Gastrocnemius medialis (tissue), 4 donors: ENCODE measurements at regions not wholly inside any gene's neighbourhood (a gene's known extent, or its start where the extent isn't known, plus 50 kb on each side); places are given as distances from the start of the nearest gene placed in this dataset.

Experiments used
- ATAC-seq, 2 donors: fragments of 150-250 bp; one replicate each; pipeline ENCODE4 v1.9.1; 2016
- DNase-seq, 2 donors: peaks; one replicate each; pipeline ENCODE4 v3.0.0-alpha.2; 2019
- H3K27ac ChIP-seq, 4 donors: fragments of 200-600 bp; sonication (generic); 1 replicate in 1 of 4; 2 replicates in 3 of 4; pipeline ENCODE4 v1.5.1; 2016 to 2018; ENCODE audit warnings: mild to moderate bottlenecking in 2 of 4, moderate library complexity in 1 of 4
- H3K27me3 ChIP-seq, 3 donors: fragments of 200-600 bp; sonication (generic) in 2 of 3; 1 replicate in 1 of 3; 2 replicates in 2 of 3; pipeline versions ENCODE4 v1.5.1 to v1.6.0; 2016 to 2019; ENCODE audit warnings: mild to moderate bottlenecking in 1 of 3, moderate library complexity in 1 of 3
- H3K36me3 ChIP-seq, 2 donors: fragments of 200-600 bp; sonication (generic) in 1 of 2; one replicate each; pipeline ENCODE4 v1.5.1; 2017 to 2018
- H3K4me1 ChIP-seq, 2 donors: fragments of 200-600 bp; sonication (generic) in 1 of 2; one replicate each; pipeline ENCODE4 v1.5.1; 2016 to 2017; ENCODE audit warnings: mild to moderate bottlenecking in 2 of 2
- H3K4me3 ChIP-seq, 4 donors: fragments of 200-600 bp; sonication (generic) in 3 of 4; 1 replicate in 1 of 4; 2 replicates in 3 of 4; pipeline ENCODE4 v1.5.1; 2016 to 2019; ENCODE audit warnings: mild to moderate bottlenecking in 2 of 4
- H3K9me3 ChIP-seq, 3 donors: fragments of 200-600 bp; sonication (generic) in 2 of 3; 1 replicate in 1 of 3; 2 replicates in 2 of 3; pipeline ENCODE4 v1.5.1; 2016 to 2019
- CTCF ChIP-seq, 5 experiments: fragments of 450-650 bp in 3 of 5; fragments of 200-600 bp in 2 of 5; sonication (generic) in 2 of 5; IDR thresholded peaks in 4 of 5; conservative IDR thresholded peaks in 1 of 5; 1 replicate in 4 of 5; 2 replicates in 1 of 5; pipeline ENCODE4 v1.5.1; 2016 to 2019; ENCODE audit warnings: antibody characterized with exemption in 5 of 5, mild to moderate bottlenecking in 3 of 5, moderate library complexity in 3 of 5
- POLR2A ChIP-seq, 2 donors: fragments of 450-650 bp; IDR thresholded peaks; one replicate each; pipeline ENCODE4 v1.6.1; 2017; ENCODE audit warnings: antibody characterized with exemption in 2 of 2, mild to moderate bottlenecking in 2 of 2, moderate library complexity in 2 of 2
- in situ Hi-C, 4 donors: fragments of 200-750 bp; cut with MboI; loops; one replicate each; pipeline versions ENCODE4 v1.15.0 to v1.8.0; 2017; ENCODE audit warnings: low sequenced_read_pairs in 4 of 4
- intact Hi-C: fragments of 100-400 bp; cut with DNase I; formaldehyde crosslinking; loops from one replicate; pipeline ENCODE4 v1.15.1; 2023; ENCODE audit warnings: low total_unique reads

- Histone ChIP-seq H3K4me1 (no peaks in the 10 kb centered on the region), H3K4me3 (no peak overlapping the region), H3K36me3 (no peaks in the 10 kb centered on the region), H3K9me3 (no peaks in the 10 kb centered on the region), H3K27me3 (no peaks in the 10 kb centered on the region), H3K27ac (no peak overlapping the region)
- TF ChIP-seq POLR2A (IDR thresholded peaks at IDR 0.05) (no peak), CTCF (IDR thresholded peaks at IDR 0.05 in 4 of 5, conservative IDR thresholded peaks at IDR 0.05 in 1 of 5) (no peak)
- DNase-seq (no peak), ATAC-seq (no peak)
- in situ Hi-C loops (loop anchor here in 3 of 4 donors (5.0 to 25.0 kb wide), 4 partner anchors 290 to 527 kb away; no protein-coding TSS in a partner anchor), intact Hi-C loops (no loop called here)
These were observed 186.6 kb downstream of the MOXD1 start for GRCh38 chr6:132214716-132215115.

- in situ Hi-C loops, result loop anchor here in 3 of 4 donors (10.0 to 25.0 kb wide), 3 partner anchors 289 to 526 kb away; no protein-coding TSS in a partner anchor
- intact Hi-C loops, result no loop called here
- H3K27me3 ChIP-seq, result no peaks in the 10 kb centered on the region
These were observed 187.5 kb downstream of the MOXD1 start for GRCh38 chr6:132213732-132214131.

GRCh38 chr6:132213191-132213590 is 188.1 kb downstream of the MOXD1 start:
- Histone ChIP-seq H3K4me3 (no peak overlapping the region), H3K27ac (no peak overlapping the region), H3K27me3 (no peaks in the 10 kb centered on the region), H3K4me1 (no peaks in the 10 kb centered on the region), H3K9me3 (no peaks in the 10 kb centered on the region), H3K36me3 (no peaks in the 10 kb centered on the region)
- intact Hi-C loops, result no loop called here
- DNase-seq (no peak), ATAC-seq (no peak)
- TF ChIP-seq CTCF (IDR thresholded peaks at IDR 0.05 in 4 of 5, conservative IDR thresholded peaks at IDR 0.05 in 1 of 5), result no peak
- no peak for TF ChIP-seq POLR2A (IDR thresholded peaks at IDR 0.05)
- in situ Hi-C loops, result loop anchor here in 3 of 4 donors (10.0 to 25.0 kb wide), 3 partner anchors 288 to 526 kb away; no protein-coding TSS in a partner anchor

More at GRCh38 chr6:132213732-132214131, 187.5 kb downstream of the MOXD1 start:
- no peaks in the 10 kb centered on the region for H3K36me3 ChIP-seq
- ATAC-seq (no peak), DNase-seq (no peak)
- no peak overlapping the region for H3K4me3 ChIP-seq
- no peaks in the 10 kb centered on the region for H3K4me1 ChIP-seq
- no peaks in the 10 kb centered on the region for H3K9me3 ChIP-seq
- no peak for TF ChIP-seq POLR2A (IDR thresholded peaks at IDR 0.05)
- no peak overlapping the region for H3K27ac ChIP-seq

- Histone ChIP-seq H3K4me3 (no peak overlapping the region), H3K9me3 (no peaks in the 10 kb centered on the region), H3K27me3 (no peaks in the 10 kb centered on the region), H3K36me3 (no peaks in the 10 kb centered on the region), H3K27ac (no peak overlapping the region), H3K4me1 (no peaks in the 10 kb centered on the region)
- in situ Hi-C loops (loop anchor here in 3 of 4 donors (10.0 to 25.0 kb wide), 3 partner anchors 286 to 524 kb away; no protein-coding TSS in a partner anchor), intact Hi-C loops (no loop called here)
- no peak for ATAC-seq
- TF ChIP-seq POLR2A (IDR thresholded peaks at IDR 0.05) (no peak), CTCF (IDR thresholded peaks at IDR 0.05 in 4 of 5, conservative IDR thresholded peaks at IDR 0.05 in 1 of 5) (no peak)
- no peak for DNase-seq
These were observed 190.2 kb downstream of the MOXD1 start for GRCh38 chr6:132210886-132211563.

GRCh38 chr6:132209351-132209750 is 191.9 kb downstream of the MOXD1 start:
- Histone ChIP-seq H3K9me3 (no peaks in the 10 kb centered on the region), H3K36me3 (no peaks in the 10 kb centered on the region), H3K4me1 (no peaks in the 10 kb centered on the region), H3K4me3 (no peak overlapping the region), H3K27me3 (no peaks in the 10 kb centered on the region), H3K27ac (no peak overlapping the region)
- intact Hi-C loops, result loop anchor here (5.0 kb wide), 1 partner anchor 257 kb away; the partner anchor contains the start of gene CCN2
- in situ Hi-C loops, result loop anchor here in 2 of 4 donors (25.0 kb wide), 2 partner anchors 297 to 522 kb away; no protein-coding TSS in a partner anchor
- TF ChIP-seq POLR2A (IDR thresholded peaks at IDR 0.05) (no peak), CTCF (IDR thresholded peaks at IDR 0.05 in 4 of 5, conservative IDR thresholded peaks at IDR 0.05 in 1 of 5) (no peak)
- ATAC-seq (no peak), DNase-seq (no peak)
